ENCODE measurements at regions not wholly inside any gene's neighbourhood (a gene's known extent, or its start where the extent isn't known, plus 50 kb on each side); places are given as distances from the start of the nearest gene placed in this dataset.
"Not testable (repeated sequence)": the region's sequence is repeated elsewhere in the genome, so short reads cannot be mapped to it uniquely, and the experiment has no call there.

DNA sequence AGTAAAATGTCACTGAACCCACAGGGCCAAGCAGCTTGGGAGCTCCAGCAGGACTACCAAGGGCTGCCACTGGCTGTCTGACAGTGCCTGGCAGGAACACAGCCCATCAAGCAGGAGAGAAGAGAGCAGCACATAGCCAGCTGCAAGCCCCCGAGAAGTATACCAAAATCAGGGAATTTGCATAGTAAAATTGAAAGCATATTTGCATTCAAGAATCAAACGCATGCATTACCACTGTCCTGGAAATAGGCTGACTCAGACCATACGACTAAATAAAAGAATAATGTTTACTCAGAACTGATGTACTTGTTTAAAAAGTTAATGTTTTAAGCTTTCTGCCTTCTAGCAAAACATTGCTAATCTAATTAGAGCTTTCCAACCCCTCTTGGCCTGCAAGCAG is 298.1 kb downstream of the TFAP2B start:
- H3K27ac Mint-ChIP-seq (ENCODE audit: unreplicated experiment): no peak overlapping the region
- Histone ChIP-seq H2AFZ (ENCODE audit: low read depth, low read length) (no peak overlapping the region), H4K20me1 (ENCODE audit: insufficient read depth, low read length) (no peaks in the 10 kb centered on the region), H3K27me3 (ENCODE audit: insufficient read depth, low read length) (no peaks in the 10 kb centered on the region), H3K36me3 (ENCODE audit: insufficient read depth, low read length) (no peaks in the 10 kb centered on the region), H3K9ac (ENCODE audit: low read length) (no peak overlapping the region), H3K4me3 (ENCODE audit: insufficient read depth, low read depth, low read length) (no peak overlapping the region), H3K4me1 (ENCODE audit: insufficient read depth, low read length) (no peaks in the 10 kb centered on the region), H3K9me3 (ENCODE audit: insufficient read depth, low read depth, low read length) (no peaks in the 10 kb centered on the region), H3K4me2 (ENCODE audit: low read length) (no peak overlapping the region), H3K27ac (ENCODE audit: low read depth, low read length) (no peak overlapping the region), H3K79me2 (ENCODE audit: insufficient read depth, low read length) (no peaks in the 10 kb centered on the region)
- no peaks in the 10 kb centered on the region for H3K27me3 Mint-ChIP-seq (ENCODE audit: low read depth, unreplicated experiment)
- no peak for FAIRE-seq
- DNase-seq (ENCODE audit: low read depth): no peak
- no peak overlapping the region for H3K4me3 Mint-ChIP-seq (ENCODE audit: unreplicated experiment)
- H3K4me1 Mint-ChIP-seq (ENCODE audit: low read depth, unreplicated experiment): no peaks in the 10 kb centered on the region
- no peaks in the 10 kb centered on the region for H3K36me3 Mint-ChIP-seq (ENCODE audit: low read depth, unreplicated experiment)
- H3K9me3 Mint-ChIP-seq (ENCODE audit: unreplicated experiment): peaks cover 7% of the 10 kb centered on the region
- TF ChIP-seq, protein P1, sequence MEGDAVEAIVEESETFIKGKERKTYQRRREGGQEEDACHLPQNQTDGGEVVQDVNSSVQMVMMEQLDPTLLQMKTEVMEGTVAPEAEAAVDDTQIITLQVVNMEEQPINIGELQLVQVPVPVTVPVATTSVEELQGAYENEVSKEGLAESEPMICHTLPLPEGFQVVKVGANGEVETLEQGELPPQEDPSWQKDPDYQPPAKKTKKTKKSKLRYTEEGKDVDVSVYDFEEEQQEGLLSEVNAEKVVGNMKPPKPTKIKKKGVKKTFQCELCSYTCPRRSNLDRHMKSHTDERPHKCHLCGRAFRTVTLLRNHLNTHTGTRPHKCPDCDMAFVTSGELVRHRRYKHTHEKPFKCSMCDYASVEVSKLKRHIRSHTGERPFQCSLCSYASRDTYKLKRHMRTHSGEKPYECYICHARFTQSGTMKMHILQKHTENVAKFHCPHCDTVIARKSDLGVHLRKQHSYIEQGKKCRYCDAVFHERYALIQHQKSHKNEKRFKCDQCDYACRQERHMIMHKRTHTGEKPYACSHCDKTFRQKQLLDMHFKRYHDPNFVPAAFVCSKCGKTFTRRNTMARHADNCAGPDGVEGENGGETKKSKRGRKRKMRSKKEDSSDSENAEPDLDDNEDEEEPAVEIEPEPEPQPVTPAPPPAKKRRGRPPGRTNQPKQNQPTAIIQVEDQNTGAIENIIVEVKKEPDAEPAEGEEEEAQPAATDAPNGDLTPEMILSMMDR (IDR thresholded peaks at IDR 0.05; ENCODE audit: insufficient read depth, low read depth, low read length): no peak
- TF ChIP-seq EZH2 (IDR thresholded peaks at IDR 0.05; ENCODE audit: insufficient read depth, low read length): no peak

DNA sequence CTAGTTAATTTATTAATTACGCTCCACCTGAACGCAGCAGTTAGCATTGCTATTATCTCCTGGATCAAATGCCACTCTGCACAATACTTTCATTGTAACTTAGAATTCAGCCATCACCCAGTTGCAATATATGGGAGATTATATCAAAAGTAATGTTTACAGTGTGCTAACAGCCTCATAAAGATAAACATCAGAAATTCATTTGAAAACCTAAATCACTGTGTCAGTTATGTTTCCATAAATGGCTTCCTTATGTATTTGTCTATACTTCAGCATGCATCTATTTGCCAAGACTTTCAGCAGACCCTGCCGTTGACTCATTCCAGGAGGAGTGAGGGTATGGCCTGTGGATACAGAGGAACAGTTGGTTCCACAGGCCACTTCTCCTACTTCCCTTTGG is 300.1 kb downstream of the TFAP2B start:
- no peak overlapping the region for H3K4me3 Mint-ChIP-seq (ENCODE audit: unreplicated experiment)
- FAIRE-seq: no peak

DNA sequence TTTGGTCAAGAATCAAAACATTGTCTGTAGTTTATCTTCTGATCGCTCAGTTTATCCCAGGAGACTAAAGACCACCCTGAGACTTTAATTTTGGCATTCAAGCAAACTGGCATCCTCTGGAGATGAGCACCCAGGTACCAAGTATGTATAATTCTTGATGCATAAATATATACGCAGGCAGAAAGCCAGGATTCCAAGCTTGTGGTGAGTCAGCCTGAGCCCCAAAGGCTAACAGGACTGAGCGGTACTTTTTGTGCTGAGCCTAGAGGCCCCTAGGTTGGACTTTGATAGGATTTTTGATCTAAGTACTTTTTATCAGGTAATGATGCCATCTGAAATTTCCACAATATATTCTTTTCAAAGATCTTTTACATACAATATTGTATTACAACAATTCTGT is 301.3 kb downstream of the TFAP2B start:
- Histone ChIP-seq H4K20me1 (ENCODE audit: insufficient read depth, low read length) (no peaks in the 10 kb centered on the region), H3K36me3 (ENCODE audit: insufficient read depth, low read length) (no peaks in the 10 kb centered on the region), H3K79me2 (ENCODE audit: insufficient read depth, low read length) (no peaks in the 10 kb centered on the region), H3K9ac (ENCODE audit: low read length) (no peak overlapping the region), H3K4me3 (ENCODE audit: insufficient read depth, low read depth, low read length) (no peak overlapping the region), H3K4me2 (ENCODE audit: low read length) (no peak overlapping the region), H2AFZ (ENCODE audit: low read depth, low read length) (no peak overlapping the region), H3K27me3 (ENCODE audit: insufficient read depth, low read length) (no peaks in the 10 kb centered on the region), H3K9me3 (ENCODE audit: insufficient read depth, low read depth, low read length) (no peaks in the 10 kb centered on the region), H3K4me1 (ENCODE audit: insufficient read depth, low read length) (no peaks in the 10 kb centered on the region), H3K27ac (ENCODE audit: low read depth, low read length) (no peak overlapping the region)
- H3K4me1 Mint-ChIP-seq (ENCODE audit: low read depth, unreplicated experiment): no peaks in the 10 kb centered on the region
- H3K4me3 Mint-ChIP-seq (ENCODE audit: unreplicated experiment): no peak overlapping the region
- DNase-seq (ENCODE audit: low read depth) (no peak), FAIRE-seq (no peak)
- H3K27me3 Mint-ChIP-seq (ENCODE audit: low read depth, unreplicated experiment): no peaks in the 10 kb centered on the region
- H3K27ac Mint-ChIP-seq (ENCODE audit: unreplicated experiment): no peak overlapping the region
- H3K36me3 Mint-ChIP-seq (ENCODE audit: low read depth, unreplicated experiment): no peaks in the 10 kb centered on the region
- H3K9me3 Mint-ChIP-seq (ENCODE audit: unreplicated experiment): peaks cover 7% of the 10 kb centered on the region
- no peak for TF ChIP-seq EZH2 (IDR thresholded peaks at IDR 0.05; ENCODE audit: insufficient read depth, low read length)
- TF ChIP-seq, protein P1 (IDR thresholded peaks at IDR 0.05; ENCODE audit: insufficient read depth, low read depth, low read length): no peak

More for the DNA sequence above, 300.1 kb downstream of the TFAP2B start:
- Mint-ChIP-seq H3K27me3 (ENCODE audit: low read depth, unreplicated experiment) (no peaks in the 10 kb centered on the region), H3K9me3 (ENCODE audit: unreplicated experiment) (peaks cover 7% of the 10 kb centered on the region), H3K27ac (ENCODE audit: unreplicated experiment) (no peak overlapping the region), H3K4me1 (ENCODE audit: low read depth, unreplicated experiment) (no peaks in the 10 kb centered on the region), H3K36me3 (ENCODE audit: low read depth, unreplicated experiment) (no peaks in the 10 kb centered on the region)
- H4K20me1 ChIP-seq (ENCODE audit: insufficient read depth, low read length): no peaks in the 10 kb centered on the region
- TF ChIP-seq, protein P1 (IDR thresholded peaks at IDR 0.05; ENCODE audit: insufficient read depth, low read depth, low read length): no peak
- TF ChIP-seq EZH2 (IDR thresholded peaks at IDR 0.05; ENCODE audit: insufficient read depth, low read length): no peak
- no peak for DNase-seq (ENCODE audit: low read depth)
- H3K4me1 ChIP-seq (ENCODE audit: insufficient read depth, low read length): no peaks in the 10 kb centered on the region
- no peaks in the 10 kb centered on the region for H3K9me3 ChIP-seq (ENCODE audit: insufficient read depth, low read depth, low read length)
- H3K27me3 ChIP-seq (ENCODE audit: insufficient read depth, low read length): no peaks in the 10 kb centered on the region
- no peaks in the 10 kb centered on the region for H3K36me3 ChIP-seq (ENCODE audit: insufficient read depth, low read length)
- no peak overlapping the region for H2AFZ ChIP-seq (ENCODE audit: low read depth, low read length)
- H3K4me2 ChIP-seq (ENCODE audit: low read length): no peak overlapping the region
- H3K79me2 ChIP-seq (ENCODE audit: insufficient read depth, low read length): no peaks in the 10 kb centered on the region
- H3K27ac ChIP-seq (ENCODE audit: low read depth, low read length): no peak overlapping the region
- no peak overlapping the region for H3K9ac ChIP-seq (ENCODE audit: low read length)
- H3K4me3 ChIP-seq (ENCODE audit: insufficient read depth, low read depth, low read length): no peak overlapping the region

DNA sequence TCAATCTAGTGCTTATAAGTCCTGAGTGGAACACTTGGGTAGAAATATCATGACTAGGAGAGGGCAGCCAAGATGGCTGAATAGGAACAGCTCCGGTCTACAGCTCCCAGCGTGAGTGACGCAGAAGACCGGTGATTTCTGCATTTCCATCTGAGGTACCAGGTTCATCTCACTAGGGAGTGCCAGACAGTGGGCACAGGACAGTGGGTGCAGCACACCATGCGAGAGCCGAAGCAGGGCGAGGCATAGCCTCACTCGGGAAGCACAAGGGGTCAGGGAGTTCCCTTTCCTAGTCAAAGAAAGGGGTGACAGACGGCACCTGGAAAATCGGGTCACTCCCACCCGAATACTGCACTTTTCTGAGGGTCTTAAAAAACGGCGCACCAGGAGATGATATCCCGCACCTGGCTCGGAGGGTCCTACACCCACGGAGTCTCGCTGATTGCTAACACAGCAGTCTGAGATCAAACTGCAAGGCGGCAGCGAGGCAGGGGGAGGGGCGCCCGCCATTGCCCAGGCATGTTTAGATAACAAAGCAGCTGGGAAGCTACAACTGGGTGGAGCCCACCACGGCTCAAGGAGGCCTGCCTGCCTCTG is 302.8 kb downstream of the TFAP2B start:
- H3K36me3 ChIP-seq (ENCODE audit: insufficient read depth, low read length): not testable (repeated sequence)

More for the DNA sequence above, 302.8 kb downstream of the TFAP2B start:
- not testable (repeated sequence) for H3K9ac ChIP-seq (ENCODE audit: low read length); FAIRE-seq; H3K9me3 ChIP-seq (ENCODE audit: insufficient read depth, low read depth, low read length); H2AFZ ChIP-seq (ENCODE audit: low read depth, low read length); H3K4me3 ChIP-seq (ENCODE audit: insufficient read depth, low read depth, low read length); H4K20me1 ChIP-seq (ENCODE audit: insufficient read depth, low read length); H3K9me3 Mint-ChIP-seq (ENCODE audit: unreplicated experiment); H3K27ac Mint-ChIP-seq (ENCODE audit: unreplicated experiment); H3K4me1 ChIP-seq (ENCODE audit: insufficient read depth, low read length); H3K4me1 Mint-ChIP-seq (ENCODE audit: low read depth, unreplicated experiment); H3K79me2 ChIP-seq (ENCODE audit: insufficient read depth, low read length); H3K36me3 Mint-ChIP-seq (ENCODE audit: low read depth, unreplicated experiment); H3K27ac ChIP-seq (ENCODE audit: low read depth, low read length); H3K27me3 ChIP-seq (ENCODE audit: insufficient read depth, low read length); DNase-seq (ENCODE audit: low read depth); H3K4me3 Mint-ChIP-seq (ENCODE audit: unreplicated experiment); H3K4me2 ChIP-seq (ENCODE audit: low read length); H3K27me3 Mint-ChIP-seq (ENCODE audit: low read depth, unreplicated experiment)
